ENCODE measurements at regions not wholly inside any gene's neighbourhood (a gene's known extent, or its start where the extent isn't known, plus 50 kb on each side); places are given as distances from the start of the nearest gene placed in this dataset.

DNA sequence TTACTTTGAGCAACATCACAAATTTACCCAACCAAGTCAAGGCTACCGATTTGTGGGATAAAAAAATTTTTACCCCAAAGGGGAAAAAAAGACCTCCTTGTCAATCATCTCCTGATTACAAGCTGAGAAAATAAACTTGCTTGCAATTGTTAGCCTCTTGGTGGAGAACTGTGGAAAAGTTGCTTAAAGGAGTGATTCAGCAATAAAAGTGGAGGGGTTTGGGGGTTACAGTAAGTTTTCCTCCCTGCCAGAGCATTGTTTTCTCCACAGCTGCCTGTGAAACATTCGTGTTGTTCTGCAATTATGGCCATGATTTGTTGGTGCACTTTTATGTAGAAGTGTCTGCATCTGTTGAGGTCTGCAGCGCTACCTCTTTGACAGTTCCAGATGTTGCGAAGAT lies 82.6 kb downstream of the EN1 start:
- Histone ChIP-seq H3K4me2 (ENCODE audit: low read length) (no peak overlapping the region), H2AFZ (no peak overlapping the region), H3K9me3 (ENCODE audit: control insufficient read depth, low read length) (no peaks in the 10 kb centered on the region), H3K4me1 (no peaks in the 10 kb centered on the region), H3K79me2 (no peaks in the 10 kb centered on the region), H3K27ac (no peak overlapping the region), H3K27me3 (ENCODE audit: control insufficient read depth, insufficient read depth, low read length) (no peaks in the 10 kb centered on the region), H3K36me3 (ENCODE audit: control insufficient read depth, insufficient read depth, low read length) (no peaks in the 10 kb centered on the region), H3K9ac (no peak overlapping the region), H3K4me3 (ENCODE audit: low read depth, low read length) (no peak overlapping the region)
- TF ChIP-seq CTCF (IDR thresholded peaks at IDR 0.05) = no peak

DNA sequence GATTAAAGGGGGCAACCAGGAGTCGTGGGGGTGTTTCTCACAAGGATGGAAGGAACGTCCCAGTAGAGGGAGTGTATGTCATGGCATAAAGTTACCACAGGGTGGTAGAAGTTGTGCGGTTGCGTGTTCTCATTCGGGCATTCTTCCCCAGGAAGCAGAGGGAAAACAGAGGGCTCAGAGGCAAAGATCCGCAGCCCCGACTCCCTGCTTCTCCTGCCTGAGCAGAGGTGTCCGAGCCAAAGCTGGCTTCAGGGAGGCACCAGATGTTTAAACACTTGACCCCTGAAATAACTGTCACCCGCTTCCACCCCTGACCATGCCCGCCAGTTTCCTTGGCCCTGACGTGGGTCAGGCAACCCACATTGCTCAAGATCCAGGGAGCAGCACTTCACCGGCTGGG lies 83.7 kb downstream of the EN1 start:
- H3K79me2 ChIP-seq = no peaks in the 10 kb centered on the region
- H3K9ac ChIP-seq = no peak overlapping the region
- no peak overlapping the region for H3K27ac ChIP-seq
- TF ChIP-seq CTCF (IDR thresholded peaks at IDR 0.05) = peak; percentile 17
- no peaks in the 10 kb centered on the region for H3K27me3 ChIP-seq (ENCODE audit: control insufficient read depth, insufficient read depth, low read length)
- H3K4me1 ChIP-seq = no peaks in the 10 kb centered on the region
- no peak overlapping the region for H2AFZ ChIP-seq
- no peaks in the 10 kb centered on the region for H3K9me3 ChIP-seq (ENCODE audit: control insufficient read depth, low read length)
- no peaks in the 10 kb centered on the region for H3K36me3 ChIP-seq (ENCODE audit: control insufficient read depth, insufficient read depth, low read length)
- no peak overlapping the region for H3K4me2 ChIP-seq (ENCODE audit: low read length)
- H3K4me3 ChIP-seq (ENCODE audit: low read depth, low read length) = no peak overlapping the region

DNA sequence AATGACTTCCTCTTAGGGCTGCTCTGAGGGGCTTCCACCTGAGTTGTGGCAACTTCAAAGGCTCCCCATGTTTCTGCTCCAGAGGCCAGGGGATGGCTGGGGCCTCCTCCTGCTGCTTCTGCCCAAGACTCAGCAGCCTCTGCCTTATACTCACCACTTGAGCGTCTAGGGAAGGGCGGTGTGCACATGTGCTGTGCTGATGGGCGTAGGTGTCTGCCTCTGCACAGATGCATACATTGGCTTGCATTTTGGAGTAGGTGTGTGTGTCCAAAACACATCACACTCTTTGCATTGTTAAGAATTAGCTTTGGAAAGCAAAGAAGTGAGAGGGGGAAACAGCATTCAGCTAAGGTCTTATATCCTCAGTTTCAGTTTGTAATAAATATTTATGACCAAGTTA lies 85.2 kb downstream of the EN1 start:
- no peaks in the 10 kb centered on the region for H3K27me3 ChIP-seq (ENCODE audit: control insufficient read depth, insufficient read depth, low read length)
- no peaks in the 10 kb centered on the region for H3K36me3 ChIP-seq (ENCODE audit: control insufficient read depth, insufficient read depth, low read length)
- no peak for TF ChIP-seq CTCF (IDR thresholded peaks at IDR 0.05)
- no peak overlapping the region for H3K4me3 ChIP-seq (ENCODE audit: low read depth, low read length)
- H3K9ac ChIP-seq = no peak overlapping the region
- no peak overlapping the region for H3K4me2 ChIP-seq (ENCODE audit: low read length)
- no peaks in the 10 kb centered on the region for H3K4me1 ChIP-seq
- H3K9me3 ChIP-seq (ENCODE audit: control insufficient read depth, low read length) = no peaks in the 10 kb centered on the region
- no peak overlapping the region for H2AFZ ChIP-seq
- H3K27ac ChIP-seq = no peak overlapping the region
- no peaks in the 10 kb centered on the region for H3K79me2 ChIP-seq

GRCh38 chr2:118761771-118762170 lies 85.7 kb downstream of the EN1 start:
- no peak overlapping the region for H3K27ac ChIP-seq
- no peak overlapping the region for H3K4me2 ChIP-seq (ENCODE audit: low read length)
- H3K27me3 ChIP-seq (ENCODE audit: control insufficient read depth, insufficient read depth, low read length) = no peaks in the 10 kb centered on the region
- no peak for TF ChIP-seq CTCF (IDR thresholded peaks at IDR 0.05)
- no peaks in the 10 kb centered on the region for H3K79me2 ChIP-seq
- no peak overlapping the region for H2AFZ ChIP-seq
- H3K36me3 ChIP-seq (ENCODE audit: control insufficient read depth, insufficient read depth, low read length) = no peaks in the 10 kb centered on the region
- H3K4me1 ChIP-seq = no peaks in the 10 kb centered on the region
- no peak overlapping the region for H3K4me3 ChIP-seq (ENCODE audit: low read depth, low read length)
- H3K9ac ChIP-seq = no peak overlapping the region
- no peaks in the 10 kb centered on the region for H3K9me3 ChIP-seq (ENCODE audit: control insufficient read depth, low read length)

DNA sequence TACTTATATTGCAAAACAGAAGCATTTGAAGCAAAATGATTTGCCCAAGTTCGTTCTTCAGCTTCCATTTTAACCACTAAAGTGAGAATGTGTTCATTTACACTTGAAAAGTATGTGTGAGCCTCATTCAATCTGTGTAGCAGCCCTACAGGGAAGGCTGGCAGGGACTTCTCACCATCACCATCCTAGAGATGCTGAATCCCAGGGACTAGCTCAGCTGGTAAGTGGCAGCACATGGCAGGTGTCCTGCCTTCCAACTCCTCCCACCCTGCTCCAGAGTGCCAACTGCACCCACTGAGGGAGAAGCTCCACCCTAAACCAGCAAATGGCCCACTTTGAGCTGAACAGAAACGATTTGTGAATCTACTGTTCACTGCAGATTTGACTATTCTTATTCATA lies 91.5 kb downstream of the EN1 start:
- H2AFZ ChIP-seq = no peak overlapping the region
- H3K36me3 ChIP-seq (ENCODE audit: control insufficient read depth, insufficient read depth, low read length) = no peaks in the 10 kb centered on the region
- no peak overlapping the region for H3K4me3 ChIP-seq (ENCODE audit: low read depth, low read length)
- no peaks in the 10 kb centered on the region for H3K9me3 ChIP-seq (ENCODE audit: control insufficient read depth, low read length)
- no peak for TF ChIP-seq CTCF (IDR thresholded peaks at IDR 0.05)
- no peak overlapping the region for H3K9ac ChIP-seq
- H3K4me2 ChIP-seq (ENCODE audit: low read length) = no peak overlapping the region
- H3K4me1 ChIP-seq = no peaks in the 10 kb centered on the region
- no peak overlapping the region for H3K27ac ChIP-seq
- H3K79me2 ChIP-seq = no peaks in the 10 kb centered on the region
- H3K27me3 ChIP-seq (ENCODE audit: control insufficient read depth, insufficient read depth, low read length) = no peaks in the 10 kb centered on the region

Data from parathyroid adenoma (tissue), 2 donors.